Pancreas (tissue), 10 donors: ENCODE measurements at regions not wholly inside any gene's neighbourhood (a gene's known extent, or its start where the extent isn't known, plus 50 kb on each side); places are given as distances from the start of the nearest gene placed in this dataset.

Source experiments
- ATAC-seq, 4 donors: fragments of 200-7000 bp; cut with Tn5 transposase; one replicate each; pipeline versions ENCODE4 v1.8.0 to v1.9.1; 2020; ENCODE audit warnings: mild to moderate bottlenecking in 4 of 4, moderate library complexity in 4 of 4
- DNase-seq, 6 donors: peaks; one replicate each; pipeline ENCODE4 v3.0.0-alpha.2; 2020
- FAIRE-seq: peaks from 2 replicates; lab custom pipeline; 2012; peaks lifted over from hg19 to GRCh38; lab: Jason Lieb, UNC
- H3K27ac ChIP-seq, 4 donors: fragments of 200-600 bp; sonication (generic); 1 replicate in 3 of 4; 2 replicates in 1 of 4; pipeline versions ENCODE4 v1.5.0 to v1.8.0; 2020
- H3K27me3 ChIP-seq, 4 donors: fragments of 200-600 bp; one replicate each; pipeline ENCODE4 v1.8.0; 2021
- H3K36me3 ChIP-seq, 3 donors: fragments of 200-600 bp; sonication (generic) in 1 of 3; one replicate each; pipeline versions ENCODE4 v1.5.0 to v1.8.0; 2020 to 2021
- H3K4me1 ChIP-seq, 3 donors: fragments of 200-600 bp; one replicate each; pipeline ENCODE4 v1.8.0; 2021
- H3K4me3 ChIP-seq, 4 donors: fragments of 200-600 bp; sonication (generic) in 2 of 4; one replicate each; pipeline versions ENCODE4 v1.5.0 to v1.8.0; 2020 to 2021
- H3K9me3 ChIP-seq, 4 donors: fragments of 200-600 bp; one replicate each; pipeline ENCODE4 v1.8.0; 2021
- WGBS, 2 donors: extraction: QIAGEN DNeasy Blood & Tissue Kit; methylation state at CpG; one replicate each; pipeline ENCODE4 v1.1.7; 2013; 5-methylcytosine and 5-hydroxymethylcytosine counted together
- intact Hi-C, 3 donors: fragments of 100-400 bp; cut with DNase I; formaldehyde crosslinking; loops; one replicate each; pipeline versions ENCODE4 v1.11.1 to v1.14.2; 2022
- TF ChIP-seq, protein P1 (sequence below), 4 donors: fragments of 200-600 bp; sonication (generic) in 3 of 4; IDR thresholded peaks; one replicate each; pipeline versions ENCODE4 v1.5.0 to v1.8.0; 2021; ENCODE audit warnings: antibody characterized with exemption in 4 of 4
- donor health status: healthy with polysubstance abuse.
- donor health status: DM: no; HTN: no; CAD: no; lungs with moderate emphysema.
- donor health status: DM: no; HTN: no; CAD: no.
- donor health status: control.
- donor health status: control.
- donor health status: Bipolar disorder and iron deficiency.
- donor health status: DM: yes; HTN: yes; CAD: no.
- donor health status: DM: no; HTN: no; CAD: no.
- donor health status: DM: no; HTN: no; CAD: no.
- donor health status: DM: yes; HTN: yes; CAD: no.

DNA sequence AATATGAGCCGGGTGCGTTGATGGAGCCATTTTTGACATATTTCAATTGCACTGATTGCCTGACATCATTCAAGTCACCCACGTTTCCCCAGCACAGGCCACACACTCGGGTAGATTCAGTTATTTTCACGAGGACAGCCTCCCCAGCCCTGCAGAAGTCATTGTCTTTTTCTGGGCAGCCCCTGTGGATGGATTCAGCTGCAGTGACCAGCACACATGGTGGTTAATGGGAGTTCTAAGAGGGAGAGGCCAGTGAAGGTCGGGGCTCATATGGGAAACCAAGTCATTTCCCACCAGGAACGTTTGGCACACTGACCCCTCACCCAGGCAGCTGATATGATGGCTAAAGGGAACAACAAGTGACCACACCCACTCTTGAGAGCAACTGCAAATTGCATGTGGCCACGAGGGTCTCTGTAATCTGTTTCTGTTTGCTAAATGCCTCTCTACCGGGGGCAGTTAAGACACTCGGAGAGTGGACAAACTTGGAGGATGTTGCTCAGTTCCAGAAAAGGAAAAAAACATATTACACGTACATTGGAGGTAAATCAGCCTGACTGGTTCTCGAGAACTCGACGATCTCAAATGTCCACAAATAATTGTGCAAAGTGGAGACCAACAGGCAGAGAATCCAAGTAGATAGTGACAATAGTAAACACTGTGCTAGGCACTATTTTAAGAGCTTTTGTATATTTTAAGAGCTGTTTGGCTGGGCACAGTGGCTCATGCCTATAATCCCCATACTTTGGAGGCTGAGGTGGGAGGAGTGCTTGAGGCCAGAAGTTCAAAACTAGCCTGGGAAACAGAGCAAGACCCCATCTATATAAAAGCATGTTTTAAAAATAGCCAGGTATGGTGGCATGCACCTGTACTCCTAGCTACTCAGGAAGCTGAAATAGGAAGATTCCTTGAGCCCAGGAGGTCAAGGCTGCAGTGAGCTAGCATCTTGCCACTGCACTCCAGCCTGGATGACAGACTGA, 167.2 kb upstream of the IRF2BP2 start:
- DNase-seq: peak in 1 of 6 donors; percentile 56
- Histone ChIP-seq H3K9me3 (no peaks in the 10 kb centered on the region), H3K27me3 (no peaks in the 10 kb centered on the region), H3K4me1 (peaks cover 0 to 7% (median 0%) of the 10 kb centered on the region in 3 donors), H3K36me3 (no peaks in the 10 kb centered on the region), H3K27ac (no peak overlapping the region), H3K4me3 (no peak overlapping the region)
- ATAC-seq: no peak
- WGBS, 2 donors: 69 to 71% methylated on average over 14 of the region's 14 CpGs
- FAIRE-seq: no peak
- intact Hi-C loops: no loop called here
- TF ChIP-seq, protein P1, sequence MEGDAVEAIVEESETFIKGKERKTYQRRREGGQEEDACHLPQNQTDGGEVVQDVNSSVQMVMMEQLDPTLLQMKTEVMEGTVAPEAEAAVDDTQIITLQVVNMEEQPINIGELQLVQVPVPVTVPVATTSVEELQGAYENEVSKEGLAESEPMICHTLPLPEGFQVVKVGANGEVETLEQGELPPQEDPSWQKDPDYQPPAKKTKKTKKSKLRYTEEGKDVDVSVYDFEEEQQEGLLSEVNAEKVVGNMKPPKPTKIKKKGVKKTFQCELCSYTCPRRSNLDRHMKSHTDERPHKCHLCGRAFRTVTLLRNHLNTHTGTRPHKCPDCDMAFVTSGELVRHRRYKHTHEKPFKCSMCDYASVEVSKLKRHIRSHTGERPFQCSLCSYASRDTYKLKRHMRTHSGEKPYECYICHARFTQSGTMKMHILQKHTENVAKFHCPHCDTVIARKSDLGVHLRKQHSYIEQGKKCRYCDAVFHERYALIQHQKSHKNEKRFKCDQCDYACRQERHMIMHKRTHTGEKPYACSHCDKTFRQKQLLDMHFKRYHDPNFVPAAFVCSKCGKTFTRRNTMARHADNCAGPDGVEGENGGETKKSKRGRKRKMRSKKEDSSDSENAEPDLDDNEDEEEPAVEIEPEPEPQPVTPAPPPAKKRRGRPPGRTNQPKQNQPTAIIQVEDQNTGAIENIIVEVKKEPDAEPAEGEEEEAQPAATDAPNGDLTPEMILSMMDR (IDR thresholded peaks at IDR 0.05): no peak

DNA sequence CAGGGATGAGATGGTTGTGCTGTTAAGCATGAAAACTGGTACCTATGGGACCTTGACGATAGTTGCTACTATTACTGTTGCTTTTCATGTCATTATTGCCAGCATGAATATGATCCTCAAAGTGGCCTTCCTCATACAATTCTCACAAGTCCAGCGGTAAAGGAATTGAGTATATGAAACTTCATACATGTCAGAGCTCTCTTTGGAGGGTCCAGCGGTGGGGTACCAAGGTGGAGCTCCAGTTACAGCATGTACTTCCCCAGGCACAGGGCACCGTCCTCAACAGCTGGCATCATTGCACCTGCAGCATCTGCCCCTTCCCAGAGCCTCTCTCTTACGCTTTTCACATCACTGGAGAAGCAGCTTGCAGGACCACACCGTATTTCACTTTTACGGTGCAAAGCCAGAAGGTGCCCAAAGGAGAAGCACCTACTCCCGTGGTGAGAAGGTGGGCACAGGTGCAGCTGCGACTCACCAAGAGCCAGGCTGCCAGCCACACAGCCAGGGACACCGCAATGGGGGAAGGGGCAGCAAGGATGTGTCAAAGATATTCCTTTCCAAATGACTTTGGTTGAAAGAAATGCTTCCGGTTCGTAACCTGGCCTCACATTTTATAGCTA, 166.4 kb upstream of the IRF2BP2 start:
- TF ChIP-seq, protein P1 (IDR thresholded peaks at IDR 0.05): no peak
- Histone ChIP-seq H3K27me3 (no peaks in the 10 kb centered on the region), H3K9me3 (no peaks in the 10 kb centered on the region), H3K36me3 (no peaks in the 10 kb centered on the region), H3K4me3 (no peak overlapping the region), H3K27ac (no peak overlapping the region), H3K4me1 (peaks cover 0 to 7% (median 0%) of the 10 kb centered on the region in 3 donors)
- 92 to 95% methylated on average over 12 of the region's 12 CpGs for WGBS, 2 donors
- ATAC-seq: no peak
- peak in 3 of 6 donors; percentile 41 to 77 (median 55) for DNase-seq
- intact Hi-C loops: no loop called here
- no peak for FAIRE-seq

DNA sequence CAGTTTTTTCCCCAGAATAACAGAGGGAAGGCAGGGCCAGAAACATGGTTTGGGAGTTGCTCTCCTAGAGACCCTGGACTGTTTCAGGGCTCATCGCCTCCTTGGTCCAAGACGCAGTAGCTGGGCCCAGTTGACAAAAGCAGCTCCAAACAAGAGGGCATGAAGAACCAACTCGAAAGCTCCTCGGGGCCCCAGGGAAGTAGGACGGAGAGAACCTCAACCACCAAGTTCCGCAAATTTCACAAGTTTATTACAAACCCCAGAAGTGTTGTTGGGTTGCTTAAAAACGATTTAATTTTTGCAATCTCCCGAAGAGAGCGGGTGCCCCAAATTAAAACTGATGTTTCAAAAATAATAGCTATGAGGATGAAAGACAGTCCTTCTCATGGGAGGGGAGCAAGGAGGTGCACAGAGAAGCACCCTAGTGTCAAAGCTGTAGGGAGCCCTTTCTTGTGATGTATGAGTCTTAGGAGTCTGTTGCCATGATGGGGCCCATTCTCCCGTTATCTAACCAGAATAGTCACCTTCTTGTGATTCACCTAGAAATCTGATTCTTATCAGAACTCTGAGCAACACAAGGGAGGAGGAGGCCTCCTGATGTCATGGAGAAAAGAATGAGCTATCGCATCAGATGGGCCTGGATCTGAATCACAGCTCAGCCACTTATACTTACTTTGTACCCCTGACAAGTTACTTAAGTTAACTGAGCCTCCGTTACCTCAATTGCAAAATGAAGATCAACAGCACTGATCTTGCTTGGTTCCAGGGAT, 165.7 kb upstream of the IRF2BP2 start:
- Histone ChIP-seq H3K27me3 (no peaks in the 10 kb centered on the region), H3K27ac (peak overlapping the region in 1 of 4 donors; percentile 7), H3K4me3 (no peak overlapping the region), H3K36me3 (no peaks in the 10 kb centered on the region), H3K9me3 (no peaks in the 10 kb centered on the region), H3K4me1 (peaks cover 0 to 7% (median 0%) of the 10 kb centered on the region in 3 donors)
- WGBS, 2 donors: 95 to 97% methylated on average over 12 of the region's 12 CpGs
- no peak for FAIRE-seq
- ATAC-seq: no peak
- TF ChIP-seq, protein P1 (IDR thresholded peaks at IDR 0.05): no peak
- intact Hi-C loops: no loop called here
- DNase-seq: no peak

DNA sequence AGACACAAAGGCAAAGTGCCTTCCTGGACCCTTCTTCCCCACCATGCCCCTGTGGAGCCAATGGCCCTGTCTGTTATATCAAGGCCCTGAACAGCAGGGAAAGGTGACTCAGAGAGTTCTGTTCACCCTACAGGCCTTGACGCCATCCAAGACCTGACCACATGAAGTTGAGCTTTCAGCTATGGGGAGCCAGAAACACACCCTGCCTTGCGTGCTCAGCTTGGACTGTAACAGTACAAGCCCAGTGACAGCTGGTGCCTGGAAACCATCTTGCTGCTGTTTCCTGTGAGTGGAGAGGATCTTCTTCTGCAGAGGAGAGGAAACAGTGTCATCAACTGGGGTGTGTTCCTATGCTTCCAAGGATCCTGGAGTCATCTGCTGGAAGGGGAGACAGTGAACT, 165.0 kb upstream of the IRF2BP2 start:
- Histone ChIP-seq H3K27me3 (no peaks in the 10 kb centered on the region), H3K36me3 (no peaks in the 10 kb centered on the region), H3K4me3 (no peak overlapping the region), H3K9me3 (no peaks in the 10 kb centered on the region), H3K27ac (peak overlapping the region in 1 of 4 donors; percentile 7), H3K4me1 (peaks cover 0 to 7% (median 0%) of the 10 kb centered on the region in 3 donors)
- FAIRE-seq (no peak), DNase-seq (peak in 1 of 6 donors; percentile 31), ATAC-seq (no peak)
- WGBS, 2 donors: 90 to 94% methylated on average over 2 of the region's 2 CpGs
- TF ChIP-seq, protein P1 (IDR thresholded peaks at IDR 0.05): no peak
- intact Hi-C loops: no loop called here
